Activated B cell treated with CpG ODN at 0.5 μM for 24 hours (primary cell): ENCODE measurements at regions not wholly inside any gene's neighbourhood (a gene's known extent, or its start where the extent isn't known, plus 50 kb on each side); places are given as distances from the start of the nearest gene placed in this dataset.

Experiments
- ATAC-seq: fragments of 200-7000 bp; cut with Tn5 transposase; one replicate; pipeline ENCODE4 v1.10.0; 2021; ENCODE audit warnings: low read depth, mild to moderate bottlenecking, moderate library complexity
- CTCF ChIA-PET: fragments of 350-600 bp; sonication (Branson Sonifier 250); formaldehyde crosslinking; loops from one replicate; lab custom pipeline; 2021; ENCODE audit warnings: antibody characterized with exemption; lab: Charles Lee
- POLR2A ChIA-PET: fragments of 350-600 bp; sonication (Branson Sonifier 250); formaldehyde crosslinking; loops from one replicate; lab custom pipeline; 2021; ENCODE audit warnings: antibody characterized with exemption; lab: Charles Lee
- DNase-seq: peaks from one replicate; pipeline ENCODE4 v3.0.0; 2022
- H3K27ac Mint-ChIP-seq: one replicate; pipeline ENCODE4 v1.8.0; 2020; ENCODE audit warnings: mixed read lengths
- H3K27me3 Mint-ChIP-seq: one replicate; pipeline ENCODE4 v1.8.0; 2021; ENCODE audit warnings: mixed read lengths
- H3K36me3 Mint-ChIP-seq: one replicate; pipeline ENCODE4 v1.8.0; 2021; ENCODE audit warnings: low read depth, mixed read lengths
- H3K4me1 Mint-ChIP-seq: one replicate; pipeline ENCODE4 v1.8.0; 2021; ENCODE audit warnings: mixed read lengths
- H3K4me3 Mint-ChIP-seq: one replicate; pipeline ENCODE4 v1.8.0; 2020; ENCODE audit warnings: mild to moderate bottlenecking, mixed read lengths
- H3K9me3 Mint-ChIP-seq: one replicate; pipeline ENCODE4 v1.8.0; 2020; ENCODE audit warnings: mixed read lengths
- intact Hi-C: fragments of 100-400 bp; cut with micrococcal nuclease; formaldehyde crosslinking; loops from one replicate; pipeline ENCODE4 v1.15.1; 2024
- TF ChIP-seq, protein P1 (sequence below): fragments of 200-600 bp; IDR thresholded peaks from one replicate; pipeline ENCODE4 v1.8.0; 2022; ENCODE audit warnings: antibody characterized with exemption, mild to moderate bottlenecking

DNA sequence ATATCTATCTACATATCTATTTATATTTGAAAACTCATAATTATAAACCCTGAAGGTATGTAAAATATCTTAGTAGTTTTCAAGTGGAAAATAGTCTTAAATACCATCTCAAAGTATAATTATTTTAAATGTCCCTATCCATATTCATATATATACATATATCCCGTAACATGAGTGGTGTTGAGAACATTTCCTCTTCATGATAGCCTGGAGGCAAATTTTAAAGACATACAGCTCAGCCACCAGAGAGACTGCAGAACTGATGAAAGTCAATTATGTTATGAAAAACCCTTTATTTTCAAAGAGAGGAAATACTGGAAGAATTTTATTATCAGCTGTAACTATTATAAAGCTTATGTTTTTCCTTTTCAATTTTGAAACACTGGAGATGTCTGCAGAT is 1806.7 kb upstream of the PCDH7 start:
- H3K4me1 Mint-ChIP-seq, result no peaks in the 10 kb centered on the region
- TF ChIP-seq, protein P1, sequence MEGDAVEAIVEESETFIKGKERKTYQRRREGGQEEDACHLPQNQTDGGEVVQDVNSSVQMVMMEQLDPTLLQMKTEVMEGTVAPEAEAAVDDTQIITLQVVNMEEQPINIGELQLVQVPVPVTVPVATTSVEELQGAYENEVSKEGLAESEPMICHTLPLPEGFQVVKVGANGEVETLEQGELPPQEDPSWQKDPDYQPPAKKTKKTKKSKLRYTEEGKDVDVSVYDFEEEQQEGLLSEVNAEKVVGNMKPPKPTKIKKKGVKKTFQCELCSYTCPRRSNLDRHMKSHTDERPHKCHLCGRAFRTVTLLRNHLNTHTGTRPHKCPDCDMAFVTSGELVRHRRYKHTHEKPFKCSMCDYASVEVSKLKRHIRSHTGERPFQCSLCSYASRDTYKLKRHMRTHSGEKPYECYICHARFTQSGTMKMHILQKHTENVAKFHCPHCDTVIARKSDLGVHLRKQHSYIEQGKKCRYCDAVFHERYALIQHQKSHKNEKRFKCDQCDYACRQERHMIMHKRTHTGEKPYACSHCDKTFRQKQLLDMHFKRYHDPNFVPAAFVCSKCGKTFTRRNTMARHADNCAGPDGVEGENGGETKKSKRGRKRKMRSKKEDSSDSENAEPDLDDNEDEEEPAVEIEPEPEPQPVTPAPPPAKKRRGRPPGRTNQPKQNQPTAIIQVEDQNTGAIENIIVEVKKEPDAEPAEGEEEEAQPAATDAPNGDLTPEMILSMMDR, result no peak
- no peak overlapping the region for H3K4me3 Mint-ChIP-seq
- H3K27ac Mint-ChIP-seq, result no peak overlapping the region
- no peaks in the 10 kb centered on the region for H3K36me3 Mint-ChIP-seq
- intact Hi-C loops, result no loop called here
- CTCF ChIA-PET, result no interaction called here
- ATAC-seq (no peak), DNase-seq (no peak)
- POLR2A ChIA-PET, result no interaction called here
- H3K27me3 Mint-ChIP-seq, result no peaks in the 10 kb centered on the region
- H3K9me3 Mint-ChIP-seq, result peaks cover 2% of the 10 kb centered on the region

DNA sequence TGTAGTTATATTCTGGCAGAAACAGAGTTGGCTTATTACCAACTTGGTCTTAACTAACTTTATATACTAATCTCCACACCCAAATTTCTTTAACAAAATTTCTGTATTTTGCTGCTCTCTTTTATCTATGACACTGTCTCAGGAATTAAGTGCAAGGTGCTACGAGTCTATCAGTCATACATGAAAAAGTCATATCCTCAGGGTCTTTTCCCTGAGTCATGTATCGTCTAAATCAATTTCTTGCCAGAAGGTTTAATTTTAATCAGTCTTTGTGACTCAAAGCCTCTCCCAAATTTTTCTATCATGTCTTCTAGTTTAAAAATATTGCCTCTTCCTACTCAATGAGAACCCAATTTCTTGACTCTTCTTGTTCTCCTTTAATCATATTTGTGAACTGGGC is 1803.6 kb upstream of the PCDH7 start:
- ChIA-PET CTCF (no interaction called here), POLR2A (no interaction called here)
- TF ChIP-seq, protein P1, result no peak
- H3K4me1 Mint-ChIP-seq, result no peaks in the 10 kb centered on the region
- intact Hi-C loops, result no loop called here
- no peaks in the 10 kb centered on the region for H3K27me3 Mint-ChIP-seq
- H3K4me3 Mint-ChIP-seq, result no peak overlapping the region
- ATAC-seq (no peak), DNase-seq (no peak)
- peaks cover 2% of the 10 kb centered on the region for H3K9me3 Mint-ChIP-seq
- no peaks in the 10 kb centered on the region for H3K36me3 Mint-ChIP-seq
- H3K27ac Mint-ChIP-seq, result no peak overlapping the region

DNA sequence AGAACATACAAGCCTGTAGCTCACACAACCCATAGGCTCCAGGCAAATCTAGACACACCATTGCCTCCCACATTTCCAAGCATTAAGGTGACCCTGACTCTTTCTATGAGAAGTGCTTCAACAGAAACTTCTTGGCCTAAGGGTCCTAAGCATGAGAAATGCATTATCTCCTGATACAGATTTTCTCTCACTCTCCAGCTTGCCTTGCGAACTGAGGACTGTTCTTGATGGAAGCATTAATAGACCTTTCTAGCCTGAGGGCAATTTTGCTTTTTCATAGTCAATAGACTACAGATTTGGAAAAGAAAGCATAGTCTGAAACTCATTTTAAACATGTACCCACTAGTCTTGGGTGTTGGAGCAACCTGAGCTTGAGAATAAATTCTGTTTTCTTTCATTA is 1801.3 kb upstream of the PCDH7 start:
- ChIA-PET CTCF (no interaction called here), POLR2A (no interaction called here)
- Mint-ChIP-seq H3K27me3 (no peaks in the 10 kb centered on the region), H3K4me1 (no peaks in the 10 kb centered on the region), H3K27ac (no peak overlapping the region), H3K36me3 (no peaks in the 10 kb centered on the region), H3K4me3 (no peak overlapping the region), H3K9me3 (peaks cover 5% of the 10 kb centered on the region)
- no peak for ATAC-seq
- DNase-seq, result no peak
- intact Hi-C loops, result no loop called here
- TF ChIP-seq, protein P1, result no peak

DNA sequence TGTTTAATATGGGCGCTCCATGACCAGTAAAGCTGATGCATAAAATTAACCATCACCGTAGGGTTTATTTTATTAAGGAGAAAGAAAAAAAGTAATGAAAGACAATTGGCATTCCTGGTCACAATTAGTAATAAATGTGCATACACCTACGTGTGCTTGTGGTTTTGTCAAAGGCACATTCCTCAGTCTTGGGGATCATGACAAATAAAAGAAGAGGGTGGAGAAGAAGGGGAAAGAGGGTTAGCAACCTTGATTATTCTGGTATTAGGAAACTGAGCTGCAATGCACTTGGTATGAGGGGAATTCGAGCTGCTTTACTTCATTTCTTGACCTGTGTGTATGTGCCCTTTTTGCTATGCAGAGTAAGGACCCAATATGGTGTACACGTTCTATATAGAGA is 1798.3 kb upstream of the PCDH7 start:
- no peaks in the 10 kb centered on the region for H3K36me3 Mint-ChIP-seq
- ATAC-seq, result no peak
- H3K27me3 Mint-ChIP-seq, result no peaks in the 10 kb centered on the region

DNA sequence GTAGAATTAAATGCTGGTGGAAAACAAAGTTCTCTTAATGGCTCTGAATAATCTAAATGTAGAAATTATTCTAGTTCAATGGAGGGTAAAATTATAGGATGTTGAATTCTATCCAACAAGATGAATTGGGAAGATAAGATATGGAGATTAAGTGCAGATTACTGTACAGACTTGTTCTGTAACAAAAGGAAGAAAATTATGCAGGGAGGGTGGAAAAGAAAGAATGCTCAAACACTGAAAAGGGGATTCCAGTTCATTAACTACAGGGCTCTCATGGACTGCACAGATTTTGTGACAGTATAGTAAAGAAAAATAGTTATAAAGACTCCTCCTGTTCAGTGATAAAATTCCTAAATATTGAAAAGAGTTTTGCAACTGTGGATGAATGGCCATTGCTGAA is 1794.0 kb upstream of the PCDH7 start:
- intact Hi-C loops, result no loop called here
- no peak for ATAC-seq
- no peak overlapping the region for H3K4me3 Mint-ChIP-seq
- H3K27me3 Mint-ChIP-seq, result no peaks in the 10 kb centered on the region
- peaks cover 3% of the 10 kb centered on the region for H3K9me3 Mint-ChIP-seq
- DNase-seq, result no peak
- no peaks in the 10 kb centered on the region for H3K36me3 Mint-ChIP-seq
- ChIA-PET POLR2A (no interaction called here), CTCF (no interaction called here)
- TF ChIP-seq, protein P1, result no peak
- no peaks in the 10 kb centered on the region for H3K4me1 Mint-ChIP-seq
- H3K27ac Mint-ChIP-seq, result no peak overlapping the region

More for the DNA sequence above, 1798.3 kb upstream of the PCDH7 start:
- ChIA-PET CTCF (no interaction called here), POLR2A (no interaction called here)
- no peak overlapping the region for H3K4me3 Mint-ChIP-seq
- H3K9me3 Mint-ChIP-seq, result peaks cover 3% of the 10 kb centered on the region
- intact Hi-C loops, result no loop called here
- no peak overlapping the region for H3K27ac Mint-ChIP-seq
- no peak for DNase-seq
- TF ChIP-seq, protein P1, result no peak
- no peaks in the 10 kb centered on the region for H3K4me1 Mint-ChIP-seq
